Esophagus muscularis mucosa (tissue), 4 donors: ENCODE measurements at regions not wholly inside any gene's neighbourhood (a gene's known extent, or its start where the extent isn't known, plus 50 kb on each side); places are given as distances from the start of the nearest gene placed in this dataset.

Source experiments
- DNase-seq: peaks from one replicate; pipeline ENCODE4 v3.0.0-alpha.2; 2017; ENCODE audit errors: extremely low spot score
- H3K27ac ChIP-seq, 4 donors: fragments of 200-600 bp; sonication (generic); replicated peaks in 1 of 4; 1 replicate in 3 of 4; 2 replicates in 1 of 4; pipeline ENCODE4 v1.5.1; 2016 to 2019; ENCODE audit warnings: mild to moderate bottlenecking in 1 of 4
- H3K27me3 ChIP-seq, 4 donors: fragments of 200-600 bp; sonication (generic); one replicate each; pipeline versions ENCODE4 v1.5.1 to v1.6.0; 2016 to 2019
- H3K36me3 ChIP-seq, 4 donors: fragments of 200-600 bp; sonication (generic); one replicate each; pipeline ENCODE4 v1.5.1; 2016 to 2019
- H3K4me1 ChIP-seq, 4 donors: fragments of 200-600 bp; sonication (generic); one replicate each; pipeline ENCODE4 v1.5.1; 2016 to 2019
- H3K4me3 ChIP-seq, 4 donors: fragments of 200-600 bp; sonication (generic); 1 replicate in 2 of 4; 2 replicates in 2 of 4; pipeline ENCODE4 v1.5.1; 2016 to 2019; ENCODE audit warnings: mild to moderate bottlenecking in 4 of 4, moderate library complexity in 1 of 4
- H3K9me3 ChIP-seq, 4 donors: fragments of 200-600 bp; sonication (generic); 1 replicate in 3 of 4; 2 replicates in 1 of 4; pipeline ENCODE4 v1.5.1; 2016 to 2019
- CTCF ChIP-seq, 3 experiments: fragments of 200-600 bp in 2 of 3; fragments of 450-650 bp in 1 of 3; sonication (generic) in 2 of 3; IDR thresholded peaks; one replicate each; pipeline ENCODE4 v1.5.1; 2017 to 2019; ENCODE audit warnings: antibody characterized with exemption in 3 of 3, mild to moderate bottlenecking in 2 of 3, moderate library complexity in 1 of 3
- EP300 ChIP-seq: sonication (generic); formaldehyde crosslinking; IDR thresholded peaks from one replicate; pipeline ENCODE4 v1.6.1; 2017; ENCODE audit warnings: antibody characterized with exemption
- POLR2A ChIP-seq: fragments of 450-650 bp; IDR thresholded peaks from one replicate; pipeline ENCODE4 v1.6.1; 2017; ENCODE audit warnings: antibody characterized with exemption, moderate library complexity, mild to moderate bottlenecking, low read depth
- POLR2AphosphoS5 ChIP-seq, 2 donors: sonication (generic); formaldehyde crosslinking; IDR thresholded peaks; one replicate each; pipeline ENCODE4 v1.6.1; 2017; ENCODE audit warnings: antibody characterized with exemption in 2 of 2
- WGBS: methylation state at CpG from one replicate; pipeline ENCODE4 v1.1.5; 2018; 5-methylcytosine and 5-hydroxymethylcytosine counted together
- intact Hi-C: fragments of 100-400 bp; cut with DNase I; formaldehyde crosslinking; loops from one replicate; pipeline ENCODE4 v1.15.1; 2023

- Histone ChIP-seq H3K36me3 (no peaks in the 10 kb centered on the region), H3K9me3 (no peaks in the 10 kb centered on the region), H3K4me1 (no peaks in the 10 kb centered on the region), H3K27ac (no peak overlapping the region), H3K4me3 (no peak overlapping the region), H3K27me3 (no peaks in the 10 kb centered on the region)
- intact Hi-C loops: no loop called here
- no peak for DNase-seq
- no peak for TF ChIP-seq POLR2A
- no peak for TF ChIP-seq POLR2AphosphoS5 (IDR thresholded peaks at IDR 0.05)
- TF ChIP-seq EP300: no peak
- TF ChIP-seq CTCF (IDR thresholded peaks at IDR 0.05): no peak
- WGBS: 74% methylated on average over 2 of the region's 2 CpGs
These were observed 121.8 kb upstream of the FAM241A start for GRCh38 chr4:112023402-112023950.

GRCh38 chr4:112026058-112026457, 119.2 kb upstream of the FAM241A start:
- Histone ChIP-seq H3K27ac (no peak overlapping the region), H3K36me3 (no peaks in the 10 kb centered on the region), H3K4me1 (no peaks in the 10 kb centered on the region), H3K27me3 (peaks cover 0 to 13% (median 0%) of the 10 kb centered on the region in 4 donors), H3K4me3 (no peak overlapping the region), H3K9me3 (no peaks in the 10 kb centered on the region)
- intact Hi-C loops: no loop called here
- no peak for DNase-seq
- 95% methylated on average over 1 of the region's 1 CpG for WGBS
- no peak for TF ChIP-seq POLR2AphosphoS5 (IDR thresholded peaks at IDR 0.05)
- no peak for TF ChIP-seq EP300
- TF ChIP-seq POLR2A: no peak
- TF ChIP-seq CTCF (IDR thresholded peaks at IDR 0.05): no peak

- H3K9me3 ChIP-seq: no peaks in the 10 kb centered on the region
- no peaks in the 10 kb centered on the region for H3K36me3 ChIP-seq
- peaks cover 0 to 20% (median 0%) of the 10 kb centered on the region in 4 donors for H3K27me3 ChIP-seq
- H3K4me1 ChIP-seq: no peaks in the 10 kb centered on the region
- intact Hi-C loops: no loop called here
- no peak overlapping the region for H3K27ac ChIP-seq
- no peak for DNase-seq
- WGBS: 78% methylated on average over 8 of the region's 8 CpGs
- TF ChIP-seq POLR2A (no peak), EP300 (no peak), CTCF (IDR thresholded peaks at IDR 0.05) (no peak), POLR2AphosphoS5 (IDR thresholded peaks at IDR 0.05) (no peak)
- no peak overlapping the region for H3K4me3 ChIP-seq
These were observed 115.5 kb upstream of the FAM241A start for GRCh38 chr4:112029771-112030171.

DNA sequence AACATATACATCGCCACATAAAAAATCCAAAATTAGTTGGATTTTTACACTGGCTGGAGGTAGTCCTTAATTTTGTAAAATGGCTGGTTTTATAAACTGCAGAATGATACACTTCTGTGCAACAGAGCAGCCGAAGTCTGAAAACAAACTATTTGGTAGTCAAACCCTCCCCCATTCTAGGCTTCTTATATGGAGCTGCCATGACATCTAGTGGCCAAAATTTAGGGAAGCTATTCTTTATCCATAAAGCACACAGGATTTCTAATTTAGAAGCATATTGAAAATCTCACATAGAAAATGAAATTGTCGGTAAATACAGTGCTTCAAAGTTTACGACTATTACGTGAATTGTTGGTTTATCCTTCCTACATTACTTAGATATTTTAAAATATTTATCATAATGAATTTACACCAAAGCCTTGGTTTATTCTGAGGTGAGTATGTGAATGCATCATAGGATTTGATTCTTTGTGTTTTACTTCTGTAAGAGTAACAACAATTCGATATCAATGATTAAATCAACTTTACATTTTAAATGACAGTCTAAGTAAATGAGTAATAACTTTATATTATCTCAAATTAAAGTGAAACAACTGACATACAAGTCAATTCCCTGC, 113.4 kb upstream of the FAM241A start:
- TF ChIP-seq POLR2AphosphoS5 (IDR thresholded peaks at IDR 0.05) (no peak), CTCF (IDR thresholded peaks at IDR 0.05) (peak; percentile 27 to 46 (median 33)), EP300 (no peak)
- Histone ChIP-seq H3K36me3 (no peaks in the 10 kb centered on the region), H3K4me1 (no peaks in the 10 kb centered on the region), H3K27ac (no peak overlapping the region), H3K9me3 (no peaks in the 10 kb centered on the region), H3K27me3 (peaks cover 0 to 20% (median 0%) of the 10 kb centered on the region in 4 donors), H3K4me3 (no peak overlapping the region)
- DNase-seq: no peak
- WGBS: 23% methylated on average over 6 of the region's 6 CpGs
- intact Hi-C loops: no loop called here

- H3K27ac ChIP-seq: no peak overlapping the region
- H3K27me3 ChIP-seq: peaks cover 0 to 6% (median 0%) of the 10 kb centered on the region in 4 donors
- WGBS: 20% methylated on average over 3 of the region's 3 CpGs
- TF ChIP-seq CTCF (IDR thresholded peaks at IDR 0.05): no peak
- intact Hi-C loops: no loop called here
- H3K4me3 ChIP-seq: no peak overlapping the region
- no peaks in the 10 kb centered on the region for H3K9me3 ChIP-seq
- DNase-seq: no peak
- no peaks in the 10 kb centered on the region for H3K36me3 ChIP-seq
- no peaks in the 10 kb centered on the region for H3K4me1 ChIP-seq
These were observed 108.4 kb upstream of the FAM241A start for GRCh38 chr4:112036886-112037285.
